GM19438 (cell line): ENCODE measurements at regions not wholly inside any gene's neighbourhood (a gene's known extent, or its start where the extent isn't known, plus 50 kb on each side); places are given as distances from the start of the nearest gene placed in this dataset.
"Not testable (repeated sequence)": the region's sequence is repeated elsewhere in the genome, so short reads cannot be mapped to it uniquely, and the experiment has no call there.

ENCODE experiments used
- ATAC-seq: cut with Tn5 transposase; IDR thresholded peaks from one replicate; pipeline ENCODE4 v1.9.1; 2021; ENCODE audit warnings: low read depth; ENCODE audit not compliant: unreplicated experiment

DNA sequence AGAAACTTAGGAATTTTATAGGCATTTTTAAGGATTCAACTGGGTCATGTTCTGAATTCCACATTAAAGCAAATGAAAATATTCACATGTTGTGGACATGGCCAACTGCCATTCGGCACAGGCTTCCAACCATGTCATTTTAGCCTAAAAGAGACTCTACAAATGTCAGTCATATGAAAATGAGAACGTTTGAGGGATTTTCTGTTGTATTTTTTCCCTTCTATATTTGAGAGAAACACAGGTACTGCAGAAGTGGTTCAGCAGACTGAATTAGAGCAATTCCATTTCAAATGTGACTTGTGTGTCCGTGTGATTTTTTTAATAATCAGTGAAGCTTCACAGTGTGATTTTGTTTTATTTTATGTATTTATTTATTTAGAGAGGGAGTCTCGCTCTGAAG, 124.3 kb downstream of the TP53TG3F start:
- not testable (repeated sequence) for ATAC-seq

- ATAC-seq = not testable (repeated sequence)
Observed at GRCh38 chr16:33588589-33588988, 129.2 kb downstream of the TP53TG3F start.

GRCh38 chr16:33593344-33593743, 133.9 kb downstream of the TP53TG3F start:
- not testable (repeated sequence) for ATAC-seq

DNA sequence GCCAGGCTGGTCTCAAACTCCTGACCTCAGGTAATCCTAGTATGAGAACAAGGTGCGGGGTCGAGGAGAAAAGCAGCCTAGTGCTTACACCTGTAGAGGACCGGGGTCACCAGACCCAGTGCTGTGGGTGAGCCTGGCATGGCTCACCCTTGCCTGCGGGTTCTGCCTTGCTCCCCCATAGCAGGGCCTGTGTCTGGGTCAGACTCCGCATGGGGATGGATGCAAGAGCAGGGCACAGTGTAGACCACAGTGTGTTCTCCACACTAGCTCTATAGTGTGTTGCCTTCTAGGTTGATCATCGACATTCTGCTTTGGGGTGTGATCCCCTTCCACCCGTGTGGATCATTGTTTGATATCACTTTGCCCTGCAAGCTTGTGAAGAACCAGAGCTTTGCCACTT, 135.7 kb downstream of the TP53TG3F start:
- ATAC-seq = not testable (repeated sequence)

DNA sequence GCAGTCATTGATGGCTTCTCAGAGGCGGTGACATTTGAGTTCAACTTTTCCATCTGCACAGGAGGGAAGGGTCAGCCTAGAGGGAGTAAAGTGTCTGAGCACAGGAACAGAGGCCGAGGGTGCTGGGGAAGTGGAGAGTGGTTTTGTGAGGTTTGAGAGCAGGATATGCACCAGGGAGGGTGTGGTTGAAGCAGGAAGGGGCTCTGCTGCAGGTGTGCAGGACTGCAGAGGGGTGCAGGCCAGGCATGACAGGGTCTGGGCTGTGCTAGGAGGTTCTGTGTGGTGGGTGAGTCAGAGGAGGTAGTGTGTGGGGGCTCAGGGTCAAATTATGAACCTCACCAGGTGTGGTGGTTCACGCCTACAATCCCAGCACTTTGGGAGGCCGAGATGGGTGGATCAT, 141.6 kb downstream of the TP53TG3F start:
- peak; percentile 85 for ATAC-seq

GRCh38 chr16:33623535-33624077, 164.2 kb downstream of the TP53TG3F start:
- not testable (repeated sequence) for ATAC-seq

- not testable (repeated sequence) for ATAC-seq
Observed at GRCh38 chr16:33628895-33629294, 169.5 kb downstream of the TP53TG3F start.

- ATAC-seq = not testable (repeated sequence)
Observed at GRCh38 chr16:33631713-33632112, 172.3 kb downstream of the TP53TG3F start.

- not testable (repeated sequence) for ATAC-seq
Observed at GRCh38 chr16:33634057-33634456, 174.6 kb downstream of the TP53TG3F start.

DNA sequence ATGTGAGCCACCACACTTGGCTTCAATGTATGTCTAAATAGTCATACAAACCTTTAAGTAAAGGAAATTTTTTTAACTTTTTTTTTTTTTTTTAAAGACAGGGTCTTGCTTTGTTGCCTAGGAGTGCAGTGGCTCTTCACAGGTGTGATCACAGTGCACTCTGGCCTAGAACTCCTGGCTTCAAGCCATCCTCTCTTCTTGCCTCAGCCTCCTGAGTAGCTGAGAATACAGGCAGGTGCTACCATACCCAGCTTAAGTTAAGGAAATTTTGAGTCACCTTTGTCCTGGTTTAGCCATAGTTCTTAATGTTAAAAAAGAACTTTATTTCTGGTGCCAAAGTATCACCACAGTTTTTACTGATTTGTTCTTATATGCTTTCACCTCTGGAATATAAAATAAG, 177.3 kb downstream of the TP53TG3F start:
- not testable (repeated sequence) for ATAC-seq

DNA sequence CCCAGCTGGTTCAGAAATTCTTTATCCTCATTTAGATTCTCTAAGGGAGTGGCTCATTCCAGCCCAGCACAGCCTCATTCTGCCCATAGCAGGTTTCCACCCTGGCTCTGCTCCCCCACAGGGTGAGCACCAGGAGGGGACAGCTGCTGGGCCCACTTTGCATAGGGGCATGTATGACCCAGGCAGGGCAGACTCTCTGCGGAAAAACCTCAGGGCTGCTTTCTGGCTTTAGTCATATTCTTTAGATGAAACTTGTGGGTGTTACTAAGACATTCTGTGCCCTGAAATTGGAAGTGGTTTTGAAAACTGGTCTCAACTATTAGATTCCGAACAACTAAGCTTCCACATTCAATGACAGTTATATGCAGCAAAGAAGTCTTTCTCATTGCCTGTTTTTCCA, 183.9 kb downstream of the TP53TG3F start:
- ATAC-seq = peak; percentile 90

DNA sequence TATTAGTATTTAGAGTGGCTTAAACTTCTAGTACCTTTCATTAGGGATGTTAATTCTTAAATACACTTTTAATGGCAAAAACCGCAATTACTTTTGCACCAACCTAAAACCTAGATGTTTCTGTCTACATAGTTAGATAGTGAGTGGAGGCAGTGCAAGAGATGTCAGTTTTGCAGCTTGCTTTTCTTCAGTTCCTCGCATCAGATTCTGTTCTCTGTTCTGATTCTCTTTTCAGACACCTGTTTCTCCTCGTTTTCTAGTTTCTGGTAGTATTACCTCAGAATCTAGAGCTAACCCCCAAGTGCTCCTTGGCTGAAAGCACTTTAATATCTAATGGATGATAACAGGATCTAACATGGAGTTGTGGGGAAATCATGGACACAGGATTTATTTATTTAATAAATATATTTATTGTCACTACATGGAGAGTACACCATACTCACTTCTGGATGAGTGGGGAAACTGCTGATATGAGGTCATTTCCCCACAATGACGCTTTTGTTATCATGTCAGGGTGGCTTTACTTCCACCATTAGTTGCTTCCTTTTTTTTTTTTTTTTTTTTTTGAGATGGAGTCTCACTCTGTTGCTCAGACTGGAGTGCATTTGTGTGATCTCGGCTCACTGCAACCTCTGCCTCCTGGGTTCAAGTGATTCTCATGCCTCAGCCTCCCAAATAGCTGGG, 184.4 kb downstream of the TP53TG3F start:
- ATAC-seq = peak; percentile 63

DNA sequence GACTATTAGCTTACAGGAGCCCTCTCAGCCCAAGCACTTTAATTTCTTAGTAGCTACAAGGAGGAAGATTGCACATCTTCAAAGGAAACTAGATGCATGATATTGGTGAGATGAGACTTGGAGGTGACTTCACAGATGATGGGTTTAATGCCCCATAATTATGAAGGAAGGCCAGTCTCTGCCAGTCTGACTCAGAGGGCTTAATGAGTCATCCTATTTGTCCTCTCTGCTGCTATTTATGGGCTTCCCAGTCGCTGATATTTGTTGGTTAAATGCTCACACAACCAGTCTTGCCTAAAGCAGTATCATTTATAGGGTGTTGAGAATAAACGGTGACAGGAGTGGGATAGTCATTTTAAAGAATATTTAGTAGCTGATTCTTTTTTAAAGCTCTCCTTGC, 187.0 kb downstream of the TP53TG3F start:
- ATAC-seq = not testable (repeated sequence)

DNA sequence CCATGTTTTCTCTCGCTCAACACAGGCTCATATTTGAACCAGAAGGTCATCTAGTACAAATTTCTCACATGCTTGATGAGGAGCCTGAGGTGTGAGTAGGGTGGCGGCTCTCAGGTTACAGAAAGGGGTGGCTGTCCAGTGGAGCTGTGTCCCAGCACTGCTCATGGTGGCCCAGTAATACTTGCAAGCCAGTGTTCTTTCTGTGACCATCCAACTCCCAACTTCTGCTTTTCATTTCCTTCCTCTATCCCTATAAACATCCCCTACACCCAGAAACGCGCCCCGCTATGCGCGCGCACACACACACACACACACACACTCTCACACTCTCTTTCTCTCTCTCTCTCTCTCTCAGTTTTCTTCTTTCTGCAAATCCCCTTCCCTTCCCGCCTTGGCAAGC, 196.3 kb downstream of the TP53TG3F start:
- ATAC-seq = not testable (repeated sequence)

DNA sequence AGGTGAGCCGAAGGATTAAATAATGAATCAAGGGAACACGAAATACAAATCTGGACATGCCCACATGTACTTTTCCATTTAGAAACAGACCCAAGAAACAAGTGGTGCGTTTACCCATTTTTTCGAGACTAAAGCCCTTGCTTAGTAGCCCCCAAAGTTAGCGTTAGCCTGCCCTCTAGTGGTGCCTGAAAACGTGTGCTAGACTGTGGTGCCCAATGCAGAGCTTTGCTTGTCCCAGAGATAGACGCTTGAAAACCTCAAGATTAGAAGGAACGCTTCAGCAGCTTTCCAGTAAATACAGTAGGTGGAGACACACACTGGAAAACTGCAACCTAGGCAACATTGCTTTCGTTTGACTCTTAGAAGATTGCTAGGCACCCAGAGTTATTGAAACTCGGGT, 197.0 kb downstream of the TP53TG3F start:
- ATAC-seq = peak; percentile 54

DNA sequence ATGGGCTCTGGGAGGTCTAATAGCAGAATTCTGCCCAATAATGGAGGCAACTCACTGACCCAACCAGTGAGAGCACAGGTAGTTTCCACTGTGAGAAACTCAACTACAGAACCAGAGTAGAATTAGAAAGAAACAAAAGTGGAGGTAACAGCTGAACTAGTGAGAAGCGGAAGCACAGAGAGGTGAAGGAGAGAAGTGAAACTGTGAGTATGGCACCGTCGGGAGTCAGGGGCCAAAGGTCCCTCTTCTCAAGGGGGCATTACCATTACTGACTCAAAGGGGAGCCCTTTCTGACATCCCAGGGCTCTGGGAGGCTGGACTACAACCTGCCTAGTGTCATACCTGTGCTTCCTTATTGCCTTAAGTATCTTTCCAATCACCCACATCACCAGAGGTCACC, 198.3 kb downstream of the TP53TG3F start:
- ATAC-seq = peak; percentile 54

- not testable (repeated sequence) for ATAC-seq
Observed at GRCh38 chr16:33680791-33681190, 221.4 kb downstream of the TP53TG3F start.

GRCh38 chr16:33700320-33700719, 240.9 kb downstream of the TP53TG3F start:
- not testable (repeated sequence) for ATAC-seq

DNA sequence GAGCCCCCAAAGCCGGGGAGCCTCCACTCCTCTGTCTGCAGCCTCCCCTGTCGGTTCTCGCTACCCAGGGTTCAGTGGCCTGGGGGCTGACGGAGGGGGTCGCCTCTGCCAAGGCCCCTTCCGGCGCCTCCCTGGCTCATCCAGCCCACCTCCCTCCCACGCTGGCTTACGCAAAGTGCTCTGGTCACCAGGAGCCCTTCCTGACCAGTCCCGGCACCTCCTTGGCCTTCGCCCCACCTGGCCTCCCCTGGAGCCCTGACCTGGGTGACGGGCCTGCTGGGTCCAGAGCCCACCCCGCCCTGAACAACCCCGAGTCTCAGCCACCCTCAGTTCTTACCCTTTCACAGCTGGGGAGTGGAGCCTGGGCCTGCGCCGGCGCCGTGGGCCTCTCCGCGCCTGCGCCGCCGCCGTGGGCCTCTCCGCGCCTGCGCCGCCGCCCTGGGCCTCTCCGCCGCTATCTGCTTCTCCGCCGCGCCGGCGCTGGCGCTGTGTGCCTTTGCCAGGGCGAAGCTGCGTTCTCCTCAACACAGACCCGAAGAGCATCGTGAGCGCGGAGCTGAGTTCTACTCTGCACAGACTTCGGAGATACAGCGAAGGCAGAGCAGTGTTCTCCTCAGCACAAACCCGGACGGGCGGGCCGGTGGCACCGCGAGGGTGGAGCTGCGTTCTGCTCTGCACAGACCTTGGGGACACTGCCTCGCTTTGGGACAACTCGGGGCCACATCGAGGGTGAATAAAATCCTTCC, 247.6 kb downstream of the TP53TG3F start:
- ATAC-seq = not testable (repeated sequence)

DNA sequence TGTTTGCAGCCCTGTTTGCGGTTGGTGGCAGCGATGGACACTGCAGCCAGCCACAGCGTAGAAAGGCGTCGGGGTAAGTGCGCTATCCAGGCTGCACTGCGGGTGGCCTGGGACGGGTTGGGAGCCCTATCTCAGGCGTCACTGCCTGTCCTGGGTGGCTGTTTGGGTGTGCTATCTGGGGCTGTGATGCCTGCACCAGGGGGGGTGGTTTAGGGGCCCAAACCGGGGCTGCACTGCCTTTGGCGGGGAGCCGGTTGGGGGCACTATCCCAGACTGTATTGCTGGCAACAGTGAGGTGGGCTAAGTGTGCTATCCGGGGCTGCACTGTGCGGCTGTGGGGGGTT, 248.2 kb downstream of the TP53TG3F start:
- not testable (repeated sequence) for ATAC-seq

DNA sequence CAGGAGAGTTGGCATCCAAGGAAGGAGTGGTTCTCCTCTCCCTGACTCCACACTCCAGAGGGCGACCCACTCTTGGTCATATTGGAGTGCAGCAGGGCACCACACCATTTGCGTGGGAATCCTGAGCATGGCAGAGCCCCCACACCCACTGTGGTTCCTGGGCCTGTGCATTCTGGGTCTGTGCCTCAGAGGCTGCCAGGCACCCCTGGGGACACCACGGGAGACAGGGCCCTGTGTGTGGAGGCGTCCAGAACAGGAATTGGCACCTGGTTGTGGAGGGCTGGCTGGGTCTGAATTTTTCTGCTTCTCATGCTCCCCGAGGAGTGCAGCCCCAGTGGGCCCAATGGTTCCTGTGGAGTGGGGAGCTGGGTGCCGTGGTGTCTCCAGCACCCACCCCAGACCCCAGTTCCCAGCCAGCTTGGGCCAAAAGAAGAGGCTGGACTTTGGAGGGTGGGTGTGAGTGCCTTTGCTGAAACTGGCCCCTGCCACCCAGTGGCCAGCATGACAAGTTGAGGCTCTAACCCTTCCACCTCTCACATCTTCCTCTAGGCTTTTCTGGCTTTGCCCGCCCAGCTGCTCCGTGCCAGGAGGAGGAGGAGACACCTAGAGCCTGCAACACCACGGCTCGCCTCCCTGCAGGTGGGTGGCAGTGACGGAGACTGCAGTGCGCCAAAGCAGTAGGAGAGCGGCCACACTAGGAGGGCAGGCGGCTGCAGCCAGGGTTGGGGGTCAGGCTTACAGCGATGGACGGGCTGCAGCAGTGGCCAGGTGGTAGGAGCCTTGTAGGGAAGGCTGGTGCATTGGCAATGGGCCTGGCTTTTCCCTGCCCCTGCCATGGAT, 250.7 kb downstream of the TP53TG3F start:
- ATAC-seq = not testable (repeated sequence)
